HCT116 (cell line): ENCODE measurements at regions not wholly inside any gene's neighbourhood (a gene's known extent, or its start where the extent isn't known, plus 50 kb on each side); places are given as distances from the start of the nearest gene placed in this dataset.

Experiments used
- EZH2 ChIP-seq: fragments of 200-600 bp; sonication (generic); IDR thresholded peaks from 2 replicates; pipeline ENCODE4 v1.6.1; 2017; ENCODE audit warnings: antibody characterized with exemption, mixed run types
- POLR2A ChIP-seq: IDR thresholded peaks from 2 replicates; pipeline ENCODE4 v1.7.0; 2011; ENCODE audit warnings: borderline replicate concordance; ENCODE audit not compliant: insufficient read depth, insufficient read length; ENCODE audit errors: extremely low read depth
- POLR2AphosphoS5 ChIP-seq: IDR thresholded peaks from 2 replicates; pipeline ENCODE4 v1.6.1; 2011; ENCODE audit warnings: mild to moderate bottlenecking, low read depth, low read length, moderate library complexity
- RAD21 ChIP-seq: IDR thresholded peaks from 2 replicates; pipeline ENCODE4 v1.6.1; 2012; ENCODE audit warnings: low read depth, mild to moderate bottlenecking
- SP1 ChIP-seq: IDR thresholded peaks from 2 replicates; pipeline ENCODE4 v1.6.1; 2012; ENCODE audit warnings: low read depth
- TF ChIP-seq, protein P1 (sequence below), 3 experiments: fragments of 200-600 bp in 1 of 3; sonication (generic) in 1 of 3; IDR thresholded peaks in 2 of 3; conservative IDR thresholded peaks in 1 of 3; 2 replicates each; pipeline ENCODE4 v1.5.1; 2012 to 2017; ENCODE audit warnings: low read depth in 2 of 3, low read length in 2 of 3, antibody characterized with exemption in 1 of 3, borderline replicate concordance in 1 of 3, control low read depth in 1 of 3, mild to moderate bottlenecking in 1 of 3, mixed read lengths in 1 of 3, mixed run types in 1 of 3, moderate library complexity in 1 of 3; ENCODE audit not compliant: insufficient read depth in 1 of 3
- TF ChIP-seq, protein P2 (sequence below): IDR thresholded peaks from 2 replicates; pipeline ENCODE4 v1.6.1; 2012; ENCODE audit warnings: low read depth

DNA sequence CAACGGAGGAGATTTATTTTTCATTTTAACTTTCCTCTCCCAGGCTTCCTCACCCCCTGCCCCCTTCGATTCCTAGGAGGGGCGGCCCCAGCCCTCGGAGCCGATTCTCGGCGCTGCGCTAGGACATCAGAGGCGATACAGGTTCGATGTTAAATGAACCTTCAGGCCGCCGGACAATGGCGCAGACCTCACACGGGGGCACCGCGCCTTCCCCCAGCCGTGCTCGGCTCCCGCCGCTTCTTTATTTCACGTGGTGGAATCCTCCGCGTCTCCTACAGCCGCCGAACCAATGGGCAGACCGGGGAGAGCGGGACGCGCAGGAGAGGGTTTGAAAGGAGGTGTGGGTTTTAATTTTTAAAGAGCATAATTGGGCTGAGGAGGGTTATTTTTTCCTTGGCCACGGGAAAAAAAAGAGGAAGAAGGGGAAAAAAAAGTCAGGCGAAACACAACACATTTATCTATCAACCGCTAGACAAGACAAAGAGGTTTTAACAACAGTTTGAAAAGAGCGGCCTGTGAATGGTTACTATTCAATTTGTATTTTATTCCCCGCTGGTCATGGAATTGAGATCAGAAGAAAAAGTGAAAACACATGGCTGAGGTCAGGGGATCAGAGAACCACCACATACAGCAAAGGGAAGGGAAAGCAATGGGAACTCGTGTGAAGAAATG is 126.8 kb downstream of the TMEM174 start:
- TF ChIP-seq, protein P1, sequence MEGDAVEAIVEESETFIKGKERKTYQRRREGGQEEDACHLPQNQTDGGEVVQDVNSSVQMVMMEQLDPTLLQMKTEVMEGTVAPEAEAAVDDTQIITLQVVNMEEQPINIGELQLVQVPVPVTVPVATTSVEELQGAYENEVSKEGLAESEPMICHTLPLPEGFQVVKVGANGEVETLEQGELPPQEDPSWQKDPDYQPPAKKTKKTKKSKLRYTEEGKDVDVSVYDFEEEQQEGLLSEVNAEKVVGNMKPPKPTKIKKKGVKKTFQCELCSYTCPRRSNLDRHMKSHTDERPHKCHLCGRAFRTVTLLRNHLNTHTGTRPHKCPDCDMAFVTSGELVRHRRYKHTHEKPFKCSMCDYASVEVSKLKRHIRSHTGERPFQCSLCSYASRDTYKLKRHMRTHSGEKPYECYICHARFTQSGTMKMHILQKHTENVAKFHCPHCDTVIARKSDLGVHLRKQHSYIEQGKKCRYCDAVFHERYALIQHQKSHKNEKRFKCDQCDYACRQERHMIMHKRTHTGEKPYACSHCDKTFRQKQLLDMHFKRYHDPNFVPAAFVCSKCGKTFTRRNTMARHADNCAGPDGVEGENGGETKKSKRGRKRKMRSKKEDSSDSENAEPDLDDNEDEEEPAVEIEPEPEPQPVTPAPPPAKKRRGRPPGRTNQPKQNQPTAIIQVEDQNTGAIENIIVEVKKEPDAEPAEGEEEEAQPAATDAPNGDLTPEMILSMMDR (IDR thresholded peaks at IDR 0.05 in 2 of 3, conservative IDR thresholded peaks at IDR 0.05 in 1 of 3; ENCODE audit: borderline replicate concordance in 1 of 3, insufficient read depth in 1 of 3, low read depth in 2 of 3, low read length in 2 of 3) = no peak
- TF ChIP-seq, protein P2, sequence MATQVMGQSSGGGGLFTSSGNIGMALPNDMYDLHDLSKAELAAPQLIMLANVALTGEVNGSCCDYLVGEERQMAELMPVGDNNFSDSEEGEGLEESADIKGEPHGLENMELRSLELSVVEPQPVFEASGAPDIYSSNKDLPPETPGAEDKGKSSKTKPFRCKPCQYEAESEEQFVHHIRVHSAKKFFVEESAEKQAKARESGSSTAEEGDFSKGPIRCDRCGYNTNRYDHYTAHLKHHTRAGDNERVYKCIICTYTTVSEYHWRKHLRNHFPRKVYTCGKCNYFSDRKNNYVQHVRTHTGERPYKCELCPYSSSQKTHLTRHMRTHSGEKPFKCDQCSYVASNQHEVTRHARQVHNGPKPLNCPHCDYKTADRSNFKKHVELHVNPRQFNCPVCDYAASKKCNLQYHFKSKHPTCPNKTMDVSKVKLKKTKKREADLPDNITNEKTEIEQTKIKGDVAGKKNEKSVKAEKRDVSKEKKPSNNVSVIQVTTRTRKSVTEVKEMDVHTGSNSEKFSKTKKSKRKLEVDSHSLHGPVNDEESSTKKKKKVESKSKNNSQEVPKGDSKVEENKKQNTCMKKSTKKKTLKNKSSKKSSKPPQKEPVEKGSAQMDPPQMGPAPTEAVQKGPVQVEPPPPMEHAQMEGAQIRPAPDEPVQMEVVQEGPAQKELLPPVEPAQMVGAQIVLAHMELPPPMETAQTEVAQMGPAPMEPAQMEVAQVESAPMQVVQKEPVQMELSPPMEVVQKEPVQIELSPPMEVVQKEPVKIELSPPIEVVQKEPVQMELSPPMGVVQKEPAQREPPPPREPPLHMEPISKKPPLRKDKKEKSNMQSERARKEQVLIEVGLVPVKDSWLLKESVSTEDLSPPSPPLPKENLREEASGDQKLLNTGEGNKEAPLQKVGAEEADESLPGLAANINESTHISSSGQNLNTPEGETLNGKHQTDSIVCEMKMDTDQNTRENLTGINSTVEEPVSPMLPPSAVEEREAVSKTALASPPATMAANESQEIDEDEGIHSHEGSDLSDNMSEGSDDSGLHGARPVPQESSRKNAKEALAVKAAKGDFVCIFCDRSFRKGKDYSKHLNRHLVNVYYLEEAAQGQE = no peak
- no peak for TF ChIP-seq RAD21
- TF ChIP-seq SP1 = no peak
- TF ChIP-seq POLR2AphosphoS5 = no peak
- TF ChIP-seq EZH2 = no peak
- TF ChIP-seq POLR2A = no peak
